Lower leg skin (tissue), 4 donors: ENCODE measurements at regions not wholly inside any gene's neighbourhood (a gene's known extent, or its start where the extent isn't known, plus 50 kb on each side); places are given as distances from the start of the nearest gene placed in this dataset.

Source experiments
- DNase-seq, 2 donors: peaks; one replicate each; pipeline ENCODE4 v3.0.0-alpha.2; 2019; ENCODE audit warnings: low spot score in 2 of 2
- H3K4me3 ChIP-seq: fragments of 200-600 bp; sonication (generic); 2 replicates; pipeline ENCODE4 v1.5.1; 2017; ENCODE audit warnings: mild to moderate bottlenecking, low read depth; ENCODE audit not compliant: poor library complexity, severe bottlenecking
- CTCF ChIP-seq, 3 donors: fragments of 450-650 bp; IDR thresholded peaks; one replicate each; pipeline ENCODE4 v1.5.1; 2016; ENCODE audit warnings: antibody characterized with exemption in 3 of 3, mild to moderate bottlenecking in 3 of 3, moderate library complexity in 2 of 3
- POLR2A ChIP-seq, 2 donors: fragments of 450-650 bp; IDR thresholded peaks; one replicate each; pipeline ENCODE4 v1.6.1; 2016 to 2017; ENCODE audit warnings: antibody characterized with exemption in 2 of 2, mild to moderate bottlenecking in 1 of 2, moderate library complexity in 1 of 2
- WGBS, 2 donors: methylation state at CpG; one replicate each; pipeline ENCODE4 v1.1.5; 2018; 5-methylcytosine and 5-hydroxymethylcytosine counted together
- intact Hi-C: fragments of 100-400 bp; cut with DNase I; formaldehyde crosslinking; loops from one replicate; pipeline ENCODE4 v1.15.0; 2023; ENCODE audit warnings: low total_unique reads

- 88 to 92% methylated on average over 8 of the region's 8 CpGs for WGBS, 2 donors
- no peak overlapping the region for H3K4me3 ChIP-seq
- no peak for DNase-seq
- intact Hi-C loops, result no loop called here
- TF ChIP-seq POLR2A (IDR thresholded peaks at IDR 0.05) (no peak), CTCF (IDR thresholded peaks at IDR 0.05) (no peak)
Measured at GRCh38 chr11:15473954-15474837, 359.5 kb downstream of the INSC start.

GRCh38 chr11:15476371-15476917 is 361.7 kb downstream of the INSC start:
- intact Hi-C loops, result no loop called here
- WGBS, 2 donors, result 70 to 75% methylated on average over 5 of the region's 5 CpGs
- no peak for DNase-seq
- TF ChIP-seq CTCF (IDR thresholded peaks at IDR 0.05), result no peak
- TF ChIP-seq POLR2A (IDR thresholded peaks at IDR 0.05), result no peak
- no peak overlapping the region for H3K4me3 ChIP-seq

- intact Hi-C loops, result no loop called here
- no peak overlapping the region for H3K4me3 ChIP-seq
- TF ChIP-seq POLR2A (IDR thresholded peaks at IDR 0.05) (no peak), CTCF (IDR thresholded peaks at IDR 0.05) (no peak)
- DNase-seq, result no peak
- 69 to 82% methylated on average over 2 of the region's 2 CpGs for WGBS, 2 donors
Measured at GRCh38 chr11:15481871-15482270, 367.1 kb downstream of the INSC start.

- no peak for TF ChIP-seq CTCF (IDR thresholded peaks at IDR 0.05)
- TF ChIP-seq POLR2A (IDR thresholded peaks at IDR 0.05), result no peak
- 60 to 63% methylated on average over 1 of the region's 1 CpG for WGBS, 2 donors
- H3K4me3 ChIP-seq, result no peak overlapping the region
- no peak for DNase-seq
- intact Hi-C loops, result no loop called here
Measured at GRCh38 chr11:15483205-15483604, 368.5 kb downstream of the INSC start.

- no peak overlapping the region for H3K4me3 ChIP-seq
- intact Hi-C loops, result no loop called here
- TF ChIP-seq CTCF (IDR thresholded peaks at IDR 0.05) (no peak), POLR2A (IDR thresholded peaks at IDR 0.05) (no peak)
- no peak for DNase-seq
- WGBS, 2 donors, result 64 to 65% methylated on average over 2 of the region's 2 CpGs
Measured at GRCh38 chr11:15484398-15484797, 369.7 kb downstream of the INSC start.
